ENCODE measurements at regions not wholly inside any gene's neighbourhood (a gene's known extent, or its start where the extent isn't known, plus 50 kb on each side); places are given as distances from the start of the nearest gene placed in this dataset.

- TF ChIP-seq, protein P1, sequence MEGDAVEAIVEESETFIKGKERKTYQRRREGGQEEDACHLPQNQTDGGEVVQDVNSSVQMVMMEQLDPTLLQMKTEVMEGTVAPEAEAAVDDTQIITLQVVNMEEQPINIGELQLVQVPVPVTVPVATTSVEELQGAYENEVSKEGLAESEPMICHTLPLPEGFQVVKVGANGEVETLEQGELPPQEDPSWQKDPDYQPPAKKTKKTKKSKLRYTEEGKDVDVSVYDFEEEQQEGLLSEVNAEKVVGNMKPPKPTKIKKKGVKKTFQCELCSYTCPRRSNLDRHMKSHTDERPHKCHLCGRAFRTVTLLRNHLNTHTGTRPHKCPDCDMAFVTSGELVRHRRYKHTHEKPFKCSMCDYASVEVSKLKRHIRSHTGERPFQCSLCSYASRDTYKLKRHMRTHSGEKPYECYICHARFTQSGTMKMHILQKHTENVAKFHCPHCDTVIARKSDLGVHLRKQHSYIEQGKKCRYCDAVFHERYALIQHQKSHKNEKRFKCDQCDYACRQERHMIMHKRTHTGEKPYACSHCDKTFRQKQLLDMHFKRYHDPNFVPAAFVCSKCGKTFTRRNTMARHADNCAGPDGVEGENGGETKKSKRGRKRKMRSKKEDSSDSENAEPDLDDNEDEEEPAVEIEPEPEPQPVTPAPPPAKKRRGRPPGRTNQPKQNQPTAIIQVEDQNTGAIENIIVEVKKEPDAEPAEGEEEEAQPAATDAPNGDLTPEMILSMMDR (conservative IDR thresholded peaks at IDR 0.05; ENCODE audit: control insufficient read depth, insufficient read depth, low read depth, low read length): no peak
- no peak overlapping the region for H3K4me3 ChIP-seq (ENCODE audit: control insufficient read depth, low read depth, low read length)
- DNase-seq (ENCODE audit: low read depth): no peak
Measured at GRCh38 chr2:149832324-149832723, 244.7 kb upstream of the MMADHC start.

- H3K4me3 ChIP-seq (ENCODE audit: control insufficient read depth, low read depth, low read length): no peak overlapping the region
- DNase-seq (ENCODE audit: low read depth): no peak
- TF ChIP-seq, protein P1 (conservative IDR thresholded peaks at IDR 0.05; ENCODE audit: control insufficient read depth, insufficient read depth, low read depth, low read length): no peak
Measured at GRCh38 chr2:149828520-149829210, 241.1 kb upstream of the MMADHC start.

DNA sequence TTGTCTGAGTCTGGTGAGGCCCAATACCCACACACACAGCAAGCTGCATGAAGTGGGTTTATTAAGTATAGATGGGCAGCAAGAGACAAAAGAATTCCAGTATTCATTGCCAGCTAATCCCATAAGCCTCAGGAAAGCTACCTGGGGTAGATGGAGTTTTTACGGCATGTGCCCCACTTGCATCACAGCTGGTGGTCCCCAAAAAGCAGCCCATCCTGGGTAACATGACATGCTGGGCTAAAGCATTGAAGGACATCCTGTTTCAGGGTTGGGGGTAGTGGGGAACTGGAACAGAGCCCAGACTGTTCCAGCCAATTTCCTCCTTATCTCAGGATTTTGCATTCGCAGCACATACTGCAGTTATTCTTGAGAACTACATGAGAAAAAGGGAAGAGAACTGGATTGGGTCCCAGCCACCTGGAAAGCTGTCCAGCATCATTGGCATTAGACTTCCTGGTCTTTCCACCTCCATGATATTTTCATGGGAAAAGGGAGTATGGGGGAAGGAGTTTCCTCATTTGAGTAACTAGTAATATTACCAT lies 240.1 kb upstream of the MMADHC start:
- no peak for DNase-seq (ENCODE audit: low read depth)
- no peak overlapping the region for H3K4me3 ChIP-seq (ENCODE audit: control insufficient read depth, low read depth, low read length)
- TF ChIP-seq, protein P1 (conservative IDR thresholded peaks at IDR 0.05; ENCODE audit: control insufficient read depth, insufficient read depth, low read depth, low read length): no peak

DNA sequence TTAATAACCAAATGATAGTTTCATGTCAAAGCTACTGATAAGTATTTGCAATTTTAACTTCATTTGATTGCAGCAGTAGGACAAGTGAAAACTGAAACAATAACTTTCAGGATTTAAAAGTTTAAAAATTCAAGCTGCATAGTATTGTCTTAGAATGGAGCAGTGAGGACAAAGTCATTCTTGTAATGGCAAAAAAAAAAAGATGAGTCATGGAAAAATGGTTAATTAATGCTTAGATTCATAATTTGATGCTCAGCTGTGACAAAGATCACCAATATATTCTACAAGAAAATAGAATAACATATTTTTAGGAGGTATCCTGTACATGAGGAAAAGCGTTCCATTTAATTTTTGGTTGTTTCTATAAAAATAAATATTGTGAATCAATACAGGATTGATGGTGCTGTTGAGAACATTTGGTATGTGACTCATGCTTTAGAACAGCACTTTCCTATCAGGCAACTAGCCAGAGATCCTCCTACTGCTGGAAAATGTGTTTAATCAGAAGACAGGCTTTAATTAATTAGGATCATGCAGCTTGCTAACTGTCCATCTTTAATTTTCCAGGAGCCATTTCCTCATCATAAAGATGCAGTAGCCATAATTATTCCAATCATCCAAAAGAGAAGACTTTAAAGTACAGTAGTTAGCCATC lies 239.0 kb upstream of the MMADHC start:
- no peak overlapping the region for H3K4me3 ChIP-seq (ENCODE audit: control insufficient read depth, low read depth, low read length)
- peak; percentile 49 for DNase-seq (ENCODE audit: low read depth)

GRCh38 chr2:149825473-149825872 lies 237.9 kb upstream of the MMADHC start:
- TF ChIP-seq, protein P1 (conservative IDR thresholded peaks at IDR 0.05; ENCODE audit: control insufficient read depth, insufficient read depth, low read depth, low read length): no peak
- DNase-seq (ENCODE audit: low read depth): no peak
- H3K4me3 ChIP-seq (ENCODE audit: control insufficient read depth, low read depth, low read length): no peak overlapping the region

More for the DNA sequence above, 239.0 kb upstream of the MMADHC start:
- TF ChIP-seq, protein P1 (conservative IDR thresholded peaks at IDR 0.05; ENCODE audit: control insufficient read depth, insufficient read depth, low read depth, low read length): no peak

- no peak for DNase-seq (ENCODE audit: low read depth)
- H3K4me3 ChIP-seq (ENCODE audit: control insufficient read depth, low read depth, low read length): no peak overlapping the region
- TF ChIP-seq, protein P1 (conservative IDR thresholded peaks at IDR 0.05; ENCODE audit: control insufficient read depth, insufficient read depth, low read depth, low read length): no peak
Measured at GRCh38 chr2:149824136-149824535, 236.6 kb upstream of the MMADHC start.
